Lung (tissue), 11 donors: ENCODE measurements at regions not wholly inside any gene's neighbourhood (a gene's known extent, or its start where the extent isn't known, plus 50 kb on each side); places are given as distances from the start of the nearest gene placed in this dataset.

Experiments
- ATAC-seq: fragments of 200-7000 bp; cut with Tn5 transposase; one replicate; pipeline ENCODE4 v1.9.1; 2020; ENCODE audit warnings: moderate number of reproducible peaks; ENCODE audit not compliant: insufficient read depth, low FRiP score
- DNase-seq, 3 donors: peaks; one replicate each; pipeline ENCODE4 v3.0.0-alpha.2; 2013 to 2017
- H3K27ac ChIP-seq, 2 donors: one replicate each; pipeline ENCODE4 v1.5.1; 2013; ENCODE audit warnings: mild to moderate bottlenecking in 2 of 2, moderate library complexity in 2 of 2, control low read depth in 1 of 2, inconsistent platforms in 1 of 2, low read depth in 1 of 2, low read length in 1 of 2
- H3K27me3 ChIP-seq, 3 donors: one replicate each; pipeline ENCODE4 v1.5.1; 2013; ENCODE audit warnings: low read length in 2 of 3; ENCODE audit not compliant: control insufficient read depth in 3 of 3, insufficient read depth in 3 of 3
- H3K36me3 ChIP-seq, 4 donors: one replicate each; pipeline ENCODE4 v1.5.1; 2013; ENCODE audit warnings: low read length in 4 of 4, mild to moderate bottlenecking in 1 of 4, moderate library complexity in 1 of 4; ENCODE audit not compliant: control insufficient read depth in 4 of 4, insufficient read depth in 4 of 4
- H3K4me1 ChIP-seq, 5 donors: one replicate each; pipeline ENCODE4 v1.5.1; 2013; ENCODE audit warnings: low read length in 5 of 5, mild to moderate bottlenecking in 2 of 5, moderate library complexity in 1 of 5; ENCODE audit not compliant: control insufficient read depth in 5 of 5, insufficient read depth in 5 of 5
- H3K4me3 ChIP-seq: one replicate; pipeline ENCODE4 v1.5.1; 2013; ENCODE audit warnings: mild to moderate bottlenecking, control low read depth, moderate library complexity
- H3K9ac ChIP-seq, 2 donors: one replicate each; pipeline ENCODE4 v1.5.1; 2013; ENCODE audit warnings: low read length in 2 of 2, control low read depth in 1 of 2; ENCODE audit not compliant: insufficient read depth in 1 of 2
- H3K9me3 ChIP-seq, 4 donors: one replicate each; pipeline ENCODE4 v1.5.1; 2013; ENCODE audit warnings: low read length in 3 of 4, mild to moderate bottlenecking in 1 of 4, moderate library complexity in 1 of 4; ENCODE audit not compliant: control insufficient read depth in 4 of 4, insufficient read depth in 3 of 4
- WGBS, 2 donors: extraction: QIAGEN DNeasy Blood & Tissue Kit; methylation state at CpG; one replicate each; pipeline ENCODE4 v1.1.7; 2013; 5-methylcytosine and 5-hydroxymethylcytosine counted together
- TF ChIP-seq, protein P1 (sequence below): IDR thresholded peaks from 2 replicates; pipeline ENCODE4 v1.5.1; 2012; ENCODE audit warnings: mild to moderate bottlenecking; ENCODE audit errors: control extremely low read depth, extremely low read depth
- donor health status: control.
- donor health status: control.
- donor health status: Bipolar disorder and iron deficiency.
- donor health status: healthy.
- donor health status: DM: yes; HTN: yes; CAD: no.

DNA sequence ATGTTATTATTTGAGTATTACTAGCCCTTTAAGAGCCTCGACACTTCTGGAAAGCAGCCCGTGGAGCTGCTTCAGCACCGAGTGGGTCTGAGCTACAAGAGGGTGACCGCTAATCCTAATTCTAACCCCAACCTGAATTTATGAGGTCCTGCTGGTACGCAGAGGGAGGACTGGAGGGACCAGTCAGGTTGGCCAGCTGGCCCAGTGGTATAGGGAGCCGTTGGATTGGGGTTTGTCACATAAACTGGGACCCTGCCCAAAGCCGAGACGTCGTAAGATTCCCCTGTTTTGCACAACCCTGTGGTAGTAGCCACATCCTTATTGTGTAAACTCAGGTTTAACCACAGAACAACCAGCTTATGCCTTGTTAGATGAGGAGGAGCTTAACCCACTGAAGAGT lies 60.8 kb upstream of the F3 start:
- Histone ChIP-seq H3K27me3 (no peaks in the 10 kb centered on the region), H3K4me1 (no peaks in the 10 kb centered on the region), H3K36me3 (no peaks in the 10 kb centered on the region), H3K4me3 (no peak overlapping the region), H3K9ac (no peak overlapping the region), H3K27ac (peak overlapping the region in 1 of 2 donors; percentile 70), H3K9me3 (no peaks in the 10 kb centered on the region)
- 9 to 20% methylated on average over 9 of the region's 9 CpGs for WGBS, 2 donors
- ATAC-seq (no peak), DNase-seq (peak in 2 of 3 donors; percentile 17 to 32)
- TF ChIP-seq, protein P1, sequence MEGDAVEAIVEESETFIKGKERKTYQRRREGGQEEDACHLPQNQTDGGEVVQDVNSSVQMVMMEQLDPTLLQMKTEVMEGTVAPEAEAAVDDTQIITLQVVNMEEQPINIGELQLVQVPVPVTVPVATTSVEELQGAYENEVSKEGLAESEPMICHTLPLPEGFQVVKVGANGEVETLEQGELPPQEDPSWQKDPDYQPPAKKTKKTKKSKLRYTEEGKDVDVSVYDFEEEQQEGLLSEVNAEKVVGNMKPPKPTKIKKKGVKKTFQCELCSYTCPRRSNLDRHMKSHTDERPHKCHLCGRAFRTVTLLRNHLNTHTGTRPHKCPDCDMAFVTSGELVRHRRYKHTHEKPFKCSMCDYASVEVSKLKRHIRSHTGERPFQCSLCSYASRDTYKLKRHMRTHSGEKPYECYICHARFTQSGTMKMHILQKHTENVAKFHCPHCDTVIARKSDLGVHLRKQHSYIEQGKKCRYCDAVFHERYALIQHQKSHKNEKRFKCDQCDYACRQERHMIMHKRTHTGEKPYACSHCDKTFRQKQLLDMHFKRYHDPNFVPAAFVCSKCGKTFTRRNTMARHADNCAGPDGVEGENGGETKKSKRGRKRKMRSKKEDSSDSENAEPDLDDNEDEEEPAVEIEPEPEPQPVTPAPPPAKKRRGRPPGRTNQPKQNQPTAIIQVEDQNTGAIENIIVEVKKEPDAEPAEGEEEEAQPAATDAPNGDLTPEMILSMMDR: no peak

DNA sequence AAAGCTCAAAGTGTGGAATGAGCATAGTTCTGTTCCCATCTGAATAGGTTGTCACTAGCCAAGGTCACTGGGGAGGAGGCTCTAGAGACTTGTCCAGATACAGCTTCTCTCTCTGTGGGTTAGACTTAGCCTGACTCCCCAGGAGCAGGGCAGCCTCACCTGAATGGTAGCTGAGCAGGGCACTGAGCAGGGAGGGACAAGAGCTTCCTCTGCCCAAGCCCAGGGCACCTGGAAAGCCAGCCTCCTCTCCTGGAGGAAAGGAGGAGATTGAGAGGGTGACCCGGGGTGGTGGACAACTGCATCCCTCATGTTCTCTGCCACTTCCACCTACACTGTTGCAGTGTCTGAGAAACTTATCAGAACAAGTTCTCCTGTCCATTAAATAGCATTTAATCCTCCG lies 59.0 kb upstream of the F3 start:
- Histone ChIP-seq H3K9ac (no peak overlapping the region), H3K36me3 (no peaks in the 10 kb centered on the region), H3K27me3 (no peaks in the 10 kb centered on the region), H3K4me3 (no peak overlapping the region), H3K4me1 (peaks cover 0 to 5% (median 0%) of the 10 kb centered on the region in 5 donors), H3K9me3 (no peaks in the 10 kb centered on the region), H3K27ac (no peak overlapping the region)
- TF ChIP-seq, protein P1: no peak
- WGBS, 2 donors: 70% methylated on average over 2 of the region's 2 CpGs
- ATAC-seq: no peak
- DNase-seq: no peak

DNA sequence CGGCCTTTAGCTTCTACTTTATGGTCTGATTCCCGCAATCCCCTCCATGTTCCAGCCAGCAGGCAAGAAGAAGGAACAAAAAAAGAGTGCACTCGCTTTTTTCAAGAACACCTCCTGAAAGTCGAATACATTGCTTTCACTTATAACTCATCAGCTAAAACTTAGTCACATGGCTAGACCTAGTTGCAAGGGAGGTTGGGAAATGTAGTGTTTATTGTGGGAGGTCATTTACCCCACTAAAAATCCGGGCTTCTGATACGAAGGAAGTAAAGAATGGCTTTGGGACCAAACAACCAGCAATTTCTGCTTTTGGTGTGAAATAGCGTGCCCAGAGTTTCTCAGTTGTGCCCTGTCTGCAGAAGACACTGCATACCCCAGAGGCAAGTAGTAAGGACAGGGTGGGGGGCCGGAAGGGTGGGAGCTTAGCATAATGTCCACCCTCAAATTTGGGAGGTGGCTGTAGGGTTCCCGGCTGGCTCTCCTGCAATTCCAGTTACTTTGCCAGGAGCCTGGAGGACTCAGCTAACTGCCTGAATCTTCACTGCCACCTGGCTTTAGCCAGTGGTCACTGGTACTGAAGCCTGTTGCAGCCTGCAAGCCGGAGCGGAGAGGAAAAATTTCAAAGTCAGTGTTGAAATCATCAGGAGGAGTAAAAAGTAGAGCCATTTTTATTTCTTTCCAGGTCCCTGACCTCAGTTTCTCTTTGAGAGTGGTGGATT lies 57.7 kb upstream of the F3 start:
- Histone ChIP-seq H3K36me3 (no peaks in the 10 kb centered on the region), H3K27ac (no peak overlapping the region), H3K4me3 (no peak overlapping the region), H3K9ac (no peak overlapping the region), H3K4me1 (peaks cover 0 to 5% (median 0%) of the 10 kb centered on the region in 5 donors), H3K9me3 (no peaks in the 10 kb centered on the region), H3K27me3 (no peaks in the 10 kb centered on the region)
- ATAC-seq: no peak
- 65 to 66% methylated on average over 11 of the region's 11 CpGs for whole genome bisulfite sequencing, 2 donors
- TF ChIP-seq, protein P1: peak; percentile 2
- DNase-seq: no peak

DNA sequence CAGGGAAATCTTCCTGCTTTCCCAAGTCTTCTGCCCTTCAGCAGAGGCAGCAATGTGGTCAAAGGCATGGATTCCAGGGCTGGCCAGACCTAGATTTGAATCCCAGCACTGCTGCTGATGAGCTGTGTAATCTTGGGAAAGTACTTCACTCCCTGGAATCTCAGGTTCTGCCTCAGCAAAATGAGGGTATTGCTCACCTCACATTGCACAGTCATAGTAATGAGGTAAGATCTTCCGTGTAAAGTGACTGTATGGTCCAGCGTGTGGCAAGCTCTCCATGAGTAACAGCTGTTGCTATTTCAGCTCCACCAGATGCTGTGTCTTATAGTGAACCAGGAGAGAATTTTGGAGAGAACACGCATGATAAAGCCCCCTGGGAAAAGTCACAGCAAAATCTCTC lies 56.1 kb upstream of the F3 start:
- ATAC-seq: no peak
- Histone ChIP-seq H3K36me3 (no peaks in the 10 kb centered on the region), H3K9me3 (no peaks in the 10 kb centered on the region), H3K4me3 (no peak overlapping the region), H3K9ac (no peak overlapping the region), H3K4me1 (peaks cover 0 to 5% (median 0%) of the 10 kb centered on the region in 5 donors), H3K27ac (no peak overlapping the region), H3K27me3 (no peaks in the 10 kb centered on the region)
- WGBS, 2 donors: 51 to 82% methylated on average over 3 of the region's 3 CpGs
- TF ChIP-seq, protein P1: no peak
- DNase-seq: no peak
